ENCODE measurements at regions not wholly inside any gene's neighbourhood (a gene's known extent, or its start where the extent isn't known, plus 50 kb on each side); places are given as distances from the start of the nearest gene placed in this dataset.
"Not testable (repeated sequence)": the region's sequence is repeated elsewhere in the genome, so short reads cannot be mapped to it uniquely, and the experiment has no call there.

DNA sequence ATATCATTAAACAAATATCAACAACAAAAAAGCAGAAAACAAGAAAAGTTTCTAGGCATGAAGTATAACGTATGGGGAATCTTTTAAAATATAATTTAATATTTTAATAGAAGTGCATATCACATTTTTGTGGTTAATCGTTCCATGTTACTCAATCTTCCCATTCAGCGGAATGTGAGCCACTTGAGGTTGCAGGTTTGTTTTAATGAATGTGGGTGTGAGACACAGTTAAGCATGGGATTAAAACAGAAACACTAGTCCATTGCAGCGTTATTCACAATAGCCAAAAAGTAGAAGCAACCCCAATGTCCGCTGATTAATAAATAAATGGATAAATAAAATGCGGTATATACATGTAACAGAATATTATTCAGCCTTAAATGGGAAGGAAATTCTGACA is 146.0 kb downstream of the NDFIP2 start:
- Histone ChIP-seq H3K27ac (no peak overlapping the region), H3K4me3 (ENCODE audit: low read depth, low read length) (no peak overlapping the region), H3K36me3 (no peaks in the 10 kb centered on the region), H3K9me3 (ENCODE audit: severe bottlenecking) (no peaks in the 10 kb centered on the region), H3K27me3 (ENCODE audit: insufficient read depth, low read depth, severe bottlenecking) (no peaks in the 10 kb centered on the region)
- DNase-seq = no peak
- TF ChIP-seq, protein P1, sequence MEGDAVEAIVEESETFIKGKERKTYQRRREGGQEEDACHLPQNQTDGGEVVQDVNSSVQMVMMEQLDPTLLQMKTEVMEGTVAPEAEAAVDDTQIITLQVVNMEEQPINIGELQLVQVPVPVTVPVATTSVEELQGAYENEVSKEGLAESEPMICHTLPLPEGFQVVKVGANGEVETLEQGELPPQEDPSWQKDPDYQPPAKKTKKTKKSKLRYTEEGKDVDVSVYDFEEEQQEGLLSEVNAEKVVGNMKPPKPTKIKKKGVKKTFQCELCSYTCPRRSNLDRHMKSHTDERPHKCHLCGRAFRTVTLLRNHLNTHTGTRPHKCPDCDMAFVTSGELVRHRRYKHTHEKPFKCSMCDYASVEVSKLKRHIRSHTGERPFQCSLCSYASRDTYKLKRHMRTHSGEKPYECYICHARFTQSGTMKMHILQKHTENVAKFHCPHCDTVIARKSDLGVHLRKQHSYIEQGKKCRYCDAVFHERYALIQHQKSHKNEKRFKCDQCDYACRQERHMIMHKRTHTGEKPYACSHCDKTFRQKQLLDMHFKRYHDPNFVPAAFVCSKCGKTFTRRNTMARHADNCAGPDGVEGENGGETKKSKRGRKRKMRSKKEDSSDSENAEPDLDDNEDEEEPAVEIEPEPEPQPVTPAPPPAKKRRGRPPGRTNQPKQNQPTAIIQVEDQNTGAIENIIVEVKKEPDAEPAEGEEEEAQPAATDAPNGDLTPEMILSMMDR (IDR thresholded peaks at IDR 0.05; ENCODE audit: low read depth, low read length) = no peak

DNA sequence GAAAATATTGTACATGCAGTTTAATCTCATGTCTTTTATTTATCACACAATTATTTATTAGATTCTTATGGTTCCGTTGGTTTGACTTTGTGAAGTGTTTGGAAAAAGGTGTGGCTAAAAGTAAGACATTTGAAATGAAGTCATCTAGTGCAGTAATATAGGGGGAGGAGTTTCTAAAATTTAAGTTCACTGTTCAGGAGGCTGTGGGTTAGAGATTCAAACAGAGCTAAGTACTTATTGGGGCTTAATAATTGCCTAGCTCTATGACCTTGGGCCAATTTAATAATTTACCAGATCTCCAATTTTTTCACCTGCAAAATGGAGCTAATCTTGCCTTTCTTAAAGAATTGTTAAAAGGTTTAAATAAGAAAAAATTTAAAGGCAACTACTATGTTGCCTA is 144.6 kb downstream of the NDFIP2 start:
- no peak overlapping the region for H3K4me3 ChIP-seq (ENCODE audit: low read depth, low read length)
- no peaks in the 10 kb centered on the region for H3K36me3 ChIP-seq
- TF ChIP-seq, protein P1 (IDR thresholded peaks at IDR 0.05; ENCODE audit: low read depth, low read length) = no peak
- no peaks in the 10 kb centered on the region for H3K9me3 ChIP-seq (ENCODE audit: severe bottlenecking)
- DNase-seq = no peak
- no peak overlapping the region for H3K27ac ChIP-seq
- H3K27me3 ChIP-seq (ENCODE audit: insufficient read depth, low read depth, severe bottlenecking) = no peaks in the 10 kb centered on the region

DNA sequence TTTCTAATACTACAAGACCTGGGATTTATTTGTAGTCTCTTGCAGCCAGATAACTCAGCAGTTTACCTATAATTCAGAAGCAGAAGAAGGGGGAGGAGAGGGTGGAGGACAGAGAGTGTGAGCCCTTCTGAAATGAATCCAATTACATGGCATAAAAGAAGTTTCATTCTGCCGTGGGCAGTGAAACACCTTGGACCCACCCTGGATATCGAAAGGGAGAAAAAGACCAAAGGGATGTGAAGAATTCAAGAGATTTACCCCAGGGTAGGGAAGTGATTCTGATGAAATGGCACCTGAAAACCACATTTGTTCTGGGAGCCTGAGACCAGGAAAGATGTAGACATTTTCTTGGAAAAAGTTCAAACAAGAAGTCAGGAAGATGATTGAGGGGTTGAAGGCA is 140.9 kb downstream of the NDFIP2 start:
- Histone ChIP-seq H3K36me3 (no peaks in the 10 kb centered on the region), H3K9me3 (ENCODE audit: severe bottlenecking) (no peaks in the 10 kb centered on the region), H3K27ac (no peak overlapping the region), H3K4me3 (ENCODE audit: low read depth, low read length) (no peak overlapping the region), H3K27me3 (ENCODE audit: insufficient read depth, low read depth, severe bottlenecking) (no peaks in the 10 kb centered on the region)
- TF ChIP-seq, protein P1 (IDR thresholded peaks at IDR 0.05; ENCODE audit: low read depth, low read length) = no peak
- DNase-seq = no peak

DNA sequence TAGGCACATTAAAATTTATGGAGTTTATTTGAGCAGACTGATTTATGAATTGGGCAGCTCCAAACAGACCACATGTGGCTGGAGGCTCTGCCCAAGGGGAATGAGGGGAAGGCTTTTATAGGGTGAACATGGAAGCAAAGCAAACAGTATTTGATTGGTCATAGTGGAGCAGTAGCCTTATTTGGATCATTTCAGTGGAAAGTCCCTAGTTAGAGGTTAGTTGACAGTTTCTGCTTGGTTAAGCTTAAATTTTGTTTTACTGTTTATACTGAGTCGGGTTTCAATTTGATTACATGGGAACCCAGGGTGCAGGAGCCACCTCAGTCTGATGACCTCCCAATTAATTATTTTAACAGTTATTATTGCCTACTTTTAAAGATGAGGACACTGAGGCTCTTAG is 140.5 kb downstream of the NDFIP2 start:
- TF ChIP-seq, protein P1 (IDR thresholded peaks at IDR 0.05; ENCODE audit: low read depth, low read length) = no peak
- DNase-seq = no peak
- no peaks in the 10 kb centered on the region for H3K36me3 ChIP-seq
- no peak overlapping the region for H3K4me3 ChIP-seq (ENCODE audit: low read depth, low read length)
- no peak overlapping the region for H3K27ac ChIP-seq
- H3K9me3 ChIP-seq (ENCODE audit: severe bottlenecking) = no peaks in the 10 kb centered on the region
- no peaks in the 10 kb centered on the region for H3K27me3 ChIP-seq (ENCODE audit: insufficient read depth, low read depth, severe bottlenecking)

DNA sequence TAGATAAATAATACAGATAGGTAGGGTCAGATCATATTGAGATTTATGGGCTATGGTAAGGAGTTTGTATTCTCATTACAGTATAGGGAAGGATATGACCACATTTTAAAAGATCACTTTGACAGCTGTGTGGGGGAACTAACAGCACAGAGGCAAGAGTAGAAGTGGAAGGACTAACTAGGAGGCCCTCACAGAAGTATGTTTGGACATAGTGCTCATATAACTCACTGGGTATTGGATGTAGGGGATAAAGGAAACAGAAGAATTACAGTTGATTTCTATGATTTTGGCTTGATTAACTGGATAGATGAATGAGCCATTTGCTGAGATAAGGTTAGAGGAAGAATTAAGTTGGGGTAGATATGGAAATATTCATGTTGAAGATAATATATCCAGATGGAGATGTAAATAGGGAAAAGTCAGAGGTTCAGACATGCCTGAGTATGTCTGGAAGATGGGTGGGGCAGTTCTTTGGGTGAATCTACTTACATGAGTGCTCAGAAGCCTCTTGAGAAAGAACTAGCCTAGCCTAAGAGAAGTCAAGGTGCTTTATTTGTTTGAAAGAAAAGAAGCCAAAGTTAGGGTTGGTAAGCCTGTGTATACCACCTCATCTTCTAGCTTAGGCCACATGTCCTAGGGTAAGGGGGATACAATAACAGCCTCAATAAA is 133.4 kb downstream of the NDFIP2 start:
- Histone ChIP-seq H3K27me3 (ENCODE audit: insufficient read depth, low read depth, severe bottlenecking) (no peaks in the 10 kb centered on the region), H3K4me3 (ENCODE audit: low read depth, low read length) (no peak overlapping the region), H3K27ac (no peak overlapping the region), H3K9me3 (ENCODE audit: severe bottlenecking) (no peaks in the 10 kb centered on the region), H3K36me3 (no peaks in the 10 kb centered on the region)
- no peak for DNase-seq
- TF ChIP-seq, protein P1 (IDR thresholded peaks at IDR 0.05; ENCODE audit: low read depth, low read length) = no peak

DNA sequence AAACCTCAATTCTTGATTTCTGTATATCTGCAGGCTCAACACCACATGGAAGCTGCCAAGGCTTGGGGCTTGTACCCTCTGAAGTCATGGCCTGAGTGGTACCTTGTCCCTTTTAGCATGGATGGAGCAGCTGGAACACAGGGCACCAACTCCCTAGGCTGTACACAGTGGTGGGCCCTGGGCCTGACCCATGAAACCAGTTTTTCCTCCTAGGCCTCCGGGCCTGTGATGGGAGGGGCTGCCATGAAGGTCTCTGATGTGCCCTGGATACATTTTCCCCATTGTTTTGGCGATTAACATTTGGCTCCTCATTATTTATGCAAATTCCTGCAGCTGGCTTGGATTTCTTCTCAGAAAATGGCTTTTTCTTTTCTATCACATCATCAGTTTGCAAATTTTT is 131.6 kb downstream of the NDFIP2 start:
- no peak for DNase-seq
- TF ChIP-seq, protein P1 (IDR thresholded peaks at IDR 0.05; ENCODE audit: low read depth, low read length) = no peak
- no peaks in the 10 kb centered on the region for H3K36me3 ChIP-seq
- H3K9me3 ChIP-seq (ENCODE audit: severe bottlenecking) = no peaks in the 10 kb centered on the region
- H3K27ac ChIP-seq = no peak overlapping the region
- no peaks in the 10 kb centered on the region for H3K27me3 ChIP-seq (ENCODE audit: insufficient read depth, low read depth, severe bottlenecking)
- H3K4me3 ChIP-seq (ENCODE audit: low read depth, low read length) = no peak overlapping the region

DNA sequence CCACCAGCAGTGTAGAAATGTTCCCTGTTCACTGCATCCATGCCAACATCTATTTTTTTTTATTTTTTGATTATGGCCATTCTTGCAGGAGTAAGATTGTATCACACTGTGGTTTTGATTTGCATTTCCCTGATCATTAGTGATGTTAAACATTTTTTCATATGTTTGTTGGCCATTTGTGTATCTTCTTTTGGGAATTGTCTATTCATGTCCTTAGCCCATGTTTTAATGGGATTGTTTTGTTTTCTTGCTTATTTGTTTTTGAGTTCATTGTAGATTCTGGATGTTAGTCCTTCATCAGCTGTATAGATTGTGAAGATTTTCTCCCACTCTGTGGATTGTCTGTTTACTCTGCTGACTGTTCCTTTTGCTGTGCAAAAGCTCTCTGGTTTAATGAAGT is 126.9 kb downstream of the NDFIP2 start:
- not testable (repeated sequence) for H3K27me3 ChIP-seq (ENCODE audit: insufficient read depth, low read depth, severe bottlenecking); H3K4me3 ChIP-seq (ENCODE audit: low read depth, low read length); H3K9me3 ChIP-seq (ENCODE audit: severe bottlenecking); H3K27ac ChIP-seq; H3K36me3 ChIP-seq; DNase-seq
